Coronary artery (tissue), 2 donors: ENCODE measurements at regions not wholly inside any gene's neighbourhood (a gene's known extent, or its start where the extent isn't known, plus 50 kb on each side); places are given as distances from the start of the nearest gene placed in this dataset.

Experiments
- DNase-seq: peaks from one replicate; pipeline ENCODE4 v3.0.0-alpha.2; 2017; ENCODE audit warnings: low spot score
- H3K27ac ChIP-seq, 2 donors: fragments of 200-600 bp; sonication (generic); one replicate each; pipeline ENCODE4 v1.5.1; 2016 to 2019
- H3K4me3 ChIP-seq: fragments of 200-600 bp; sonication (generic); 2 replicates; pipeline ENCODE4 v1.5.1; 2016; ENCODE audit warnings: mild to moderate bottlenecking, moderate library complexity
- TF ChIP-seq, protein P1 (sequence below): fragments of 200-600 bp; sonication (generic); IDR thresholded peaks from one replicate; pipeline ENCODE4 v1.5.1; 2019; ENCODE audit warnings: antibody characterized with exemption

DNA sequence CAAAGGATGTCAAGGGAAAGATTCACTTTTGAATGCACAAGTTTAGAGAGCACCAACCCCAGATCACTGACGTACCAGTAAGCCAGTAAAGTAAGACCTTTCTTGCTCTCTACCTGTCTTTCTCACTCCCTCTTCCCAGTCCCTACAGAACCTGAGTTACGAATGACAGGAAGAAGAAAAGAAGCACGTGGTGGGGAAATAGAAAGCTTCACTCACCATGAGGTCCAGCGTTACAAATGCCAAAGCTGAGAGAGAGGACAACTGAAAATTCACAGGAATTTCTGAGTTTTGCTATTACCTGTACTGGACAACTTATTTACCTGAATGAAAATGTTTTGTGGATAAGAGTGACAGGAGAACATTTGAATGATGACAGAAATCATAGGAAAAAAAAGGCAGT lies 133.2 kb upstream of the GBE1 start:
- TF ChIP-seq, protein P1, sequence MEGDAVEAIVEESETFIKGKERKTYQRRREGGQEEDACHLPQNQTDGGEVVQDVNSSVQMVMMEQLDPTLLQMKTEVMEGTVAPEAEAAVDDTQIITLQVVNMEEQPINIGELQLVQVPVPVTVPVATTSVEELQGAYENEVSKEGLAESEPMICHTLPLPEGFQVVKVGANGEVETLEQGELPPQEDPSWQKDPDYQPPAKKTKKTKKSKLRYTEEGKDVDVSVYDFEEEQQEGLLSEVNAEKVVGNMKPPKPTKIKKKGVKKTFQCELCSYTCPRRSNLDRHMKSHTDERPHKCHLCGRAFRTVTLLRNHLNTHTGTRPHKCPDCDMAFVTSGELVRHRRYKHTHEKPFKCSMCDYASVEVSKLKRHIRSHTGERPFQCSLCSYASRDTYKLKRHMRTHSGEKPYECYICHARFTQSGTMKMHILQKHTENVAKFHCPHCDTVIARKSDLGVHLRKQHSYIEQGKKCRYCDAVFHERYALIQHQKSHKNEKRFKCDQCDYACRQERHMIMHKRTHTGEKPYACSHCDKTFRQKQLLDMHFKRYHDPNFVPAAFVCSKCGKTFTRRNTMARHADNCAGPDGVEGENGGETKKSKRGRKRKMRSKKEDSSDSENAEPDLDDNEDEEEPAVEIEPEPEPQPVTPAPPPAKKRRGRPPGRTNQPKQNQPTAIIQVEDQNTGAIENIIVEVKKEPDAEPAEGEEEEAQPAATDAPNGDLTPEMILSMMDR: no peak

GRCh38 chr3:81891055-81891895 lies 129.8 kb upstream of the GBE1 start:
- TF ChIP-seq, protein P1: no peak

More for the DNA sequence above, 133.2 kb upstream of the GBE1 start:
- no peak overlapping the region for H3K4me3 ChIP-seq
- no peak overlapping the region for H3K27ac ChIP-seq
- DNase-seq: no peak

GRCh38 chr3:81888914-81889557 lies 127.6 kb upstream of the GBE1 start:
- no peak for DNase-seq
- H3K27ac ChIP-seq: no peak overlapping the region
- TF ChIP-seq, protein P1: no peak
- no peak overlapping the region for H3K4me3 ChIP-seq

More at GRCh38 chr3:81891055-81891895, 129.8 kb upstream of the GBE1 start:
- no peak for DNase-seq
- no peak overlapping the region for H3K27ac ChIP-seq
- H3K4me3 ChIP-seq: no peak overlapping the region

GRCh38 chr3:81887448-81887847 lies 126.0 kb upstream of the GBE1 start:
- no peak overlapping the region for H3K27ac ChIP-seq
- TF ChIP-seq, protein P1: no peak
- no peak overlapping the region for H3K4me3 ChIP-seq
- no peak for DNase-seq

GRCh38 chr3:81886081-81886480 lies 124.6 kb upstream of the GBE1 start:
- no peak for DNase-seq
- TF ChIP-seq, protein P1: no peak
- H3K27ac ChIP-seq: no peak overlapping the region
- no peak overlapping the region for H3K4me3 ChIP-seq

DNA sequence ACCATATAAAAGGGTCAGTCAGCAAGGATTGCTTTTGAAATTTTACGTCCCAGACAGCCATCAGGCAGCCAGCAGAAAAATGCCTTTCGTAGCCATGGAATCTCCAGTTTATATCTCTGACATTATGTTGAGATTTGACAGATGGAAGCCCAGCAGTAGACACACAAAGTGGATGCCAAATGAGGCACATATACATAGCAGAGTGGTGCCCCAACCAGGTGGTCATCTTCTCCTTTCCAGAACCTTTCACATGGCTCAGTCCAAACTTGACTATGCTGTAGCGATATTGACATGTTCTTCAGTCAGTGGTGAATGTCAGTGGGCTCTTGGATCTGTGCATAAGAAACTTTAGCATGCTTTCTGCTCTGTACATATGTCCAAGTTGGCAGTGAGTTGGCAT lies 123.3 kb upstream of the GBE1 start:
- no peak for DNase-seq
- TF ChIP-seq, protein P1: no peak
- Histone ChIP-seq H3K4me3 (no peak overlapping the region), H3K27ac (no peak overlapping the region)
